OCI-LY3 (cell line): ENCODE measurements at regions not wholly inside any gene's neighbourhood (a gene's known extent, or its start where the extent isn't known, plus 50 kb on each side); places are given as distances from the start of the nearest gene placed in this dataset.

ENCODE experiments used
- EZH2phosphoT487 ChIP-seq: fragments of 200-600 bp; shearing (Covaris generic); IDR thresholded peaks from 2 replicates; pipeline ENCODE4 v1.6.1; 2018; ENCODE audit warnings: antibody characterized with exemption, mixed run types, low read depth
- TF ChIP-seq, protein P1 (sequence below): fragments of 200-600, 300-600 bp; sonication (generic); IDR thresholded peaks from 2 replicates; pipeline ENCODE4 v1.5.1; 2014; ENCODE audit warnings: antibody characterized with exemption, low read length, low read depth

DNA sequence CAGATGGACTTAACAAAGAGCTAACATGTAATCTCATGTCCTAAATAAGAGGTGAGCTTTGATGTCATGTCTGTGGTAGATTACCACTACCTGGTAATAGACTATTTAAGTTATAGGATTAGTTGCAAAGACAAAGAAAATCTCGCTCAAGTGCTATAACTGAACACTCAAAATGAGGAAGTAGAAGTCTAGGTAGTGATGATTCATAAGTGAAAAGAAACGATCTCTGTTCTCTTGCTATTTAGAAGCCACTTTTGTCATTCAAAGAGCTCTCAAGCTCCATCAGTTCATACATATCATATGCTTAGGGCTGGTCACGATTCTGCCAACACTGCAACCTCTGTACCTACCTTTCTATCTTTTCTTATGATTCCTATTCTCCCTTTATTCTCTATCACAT is 110.9 kb downstream of the EDEM1 start:
- TF ChIP-seq, protein P1, sequence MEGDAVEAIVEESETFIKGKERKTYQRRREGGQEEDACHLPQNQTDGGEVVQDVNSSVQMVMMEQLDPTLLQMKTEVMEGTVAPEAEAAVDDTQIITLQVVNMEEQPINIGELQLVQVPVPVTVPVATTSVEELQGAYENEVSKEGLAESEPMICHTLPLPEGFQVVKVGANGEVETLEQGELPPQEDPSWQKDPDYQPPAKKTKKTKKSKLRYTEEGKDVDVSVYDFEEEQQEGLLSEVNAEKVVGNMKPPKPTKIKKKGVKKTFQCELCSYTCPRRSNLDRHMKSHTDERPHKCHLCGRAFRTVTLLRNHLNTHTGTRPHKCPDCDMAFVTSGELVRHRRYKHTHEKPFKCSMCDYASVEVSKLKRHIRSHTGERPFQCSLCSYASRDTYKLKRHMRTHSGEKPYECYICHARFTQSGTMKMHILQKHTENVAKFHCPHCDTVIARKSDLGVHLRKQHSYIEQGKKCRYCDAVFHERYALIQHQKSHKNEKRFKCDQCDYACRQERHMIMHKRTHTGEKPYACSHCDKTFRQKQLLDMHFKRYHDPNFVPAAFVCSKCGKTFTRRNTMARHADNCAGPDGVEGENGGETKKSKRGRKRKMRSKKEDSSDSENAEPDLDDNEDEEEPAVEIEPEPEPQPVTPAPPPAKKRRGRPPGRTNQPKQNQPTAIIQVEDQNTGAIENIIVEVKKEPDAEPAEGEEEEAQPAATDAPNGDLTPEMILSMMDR = no peak
- no peak for TF ChIP-seq EZH2phosphoT487
